Activated CD4-positive, alpha-beta T cell treated with anti-CD3 and anti-CD28 coated beads, Interleukin-2, amount 50 U/mL, for 4 hours (primary cell): ENCODE measurements at regions not wholly inside any gene's neighbourhood (a gene's known extent, or its start where the extent isn't known, plus 50 kb on each side); places are given as distances from the start of the nearest gene placed in this dataset.

ENCODE experiments used
- DNase-seq, 2 experiments: peaks; one replicate each; pipeline ENCODE4 v3.0.0-alpha.2; 2020

- DNase-seq = no peak
Measured at GRCh38 chr3:24846286-24846860, 351.7 kb upstream of the THRB start.

- no peak for DNase-seq
Measured at GRCh38 chr3:24850245-24850644, 355.6 kb upstream of the THRB start.

GRCh38 chr3:24853685-24854490 lies 359.2 kb upstream of the THRB start:
- no peak for DNase-seq

- no peak for DNase-seq
Measured at GRCh38 chr3:24854748-24855147, 360.1 kb upstream of the THRB start.

- DNase-seq = no peak
Measured at GRCh38 chr3:24857945-24858344, 363.3 kb upstream of the THRB start.

- no peak for DNase-seq
Measured at GRCh38 chr3:24863215-24863614, 368.6 kb upstream of the THRB start.

- no peak for DNase-seq
Measured at GRCh38 chr3:24867783-24868182, 373.1 kb upstream of the THRB start.

- DNase-seq = no peak
Measured at GRCh38 chr3:24881239-24881638, 386.6 kb upstream of the THRB start.

- no peak for DNase-seq
Measured at GRCh38 chr3:24886501-24886900, 391.9 kb upstream of the THRB start.

- no peak for DNase-seq
Measured at GRCh38 chr3:24890012-24890411, 395.4 kb upstream of the THRB start.

- DNase-seq = no peak
Measured at GRCh38 chr3:24899373-24899772, 404.7 kb upstream of the THRB start.

GRCh38 chr3:24899901-24900603 lies 405.4 kb upstream of the THRB start:
- no peak for DNase-seq

GRCh38 chr3:24905266-24905665 lies 410.6 kb upstream of the THRB start:
- DNase-seq = no peak

GRCh38 chr3:24907106-24907505 lies 412.5 kb upstream of the THRB start:
- DNase-seq = no peak

- DNase-seq = no peak
Measured at GRCh38 chr3:24911076-24911475, 416.4 kb upstream of the THRB start.

- no peak for DNase-seq
Measured at GRCh38 chr3:24915639-24916038, 421.0 kb upstream of the THRB start.

- DNase-seq = no peak
Measured at GRCh38 chr3:24917908-24918307, 423.3 kb upstream of the THRB start.

GRCh38 chr3:24923570-24923969 lies 428.9 kb upstream of the THRB start:
- DNase-seq = no peak

- DNase-seq = no peak
Measured at GRCh38 chr3:24929521-24929920, 434.9 kb upstream of the THRB start.

- DNase-seq = no peak
Measured at GRCh38 chr3:24933401-24933800, 438.8 kb upstream of the THRB start.

- no peak for DNase-seq
Measured at GRCh38 chr3:24936574-24936973, 441.9 kb upstream of the THRB start.

GRCh38 chr3:24937228-24937627 lies 442.6 kb upstream of the THRB start:
- no peak for DNase-seq

GRCh38 chr3:24937780-24938179 lies 443.1 kb upstream of the THRB start:
- no peak for DNase-seq

GRCh38 chr3:24943961-24944360 lies 449.3 kb upstream of the THRB start:
- no peak for DNase-seq
